OCI-LY3 (cell line): ENCODE measurements at regions not wholly inside any gene's neighbourhood (a gene's known extent, or its start where the extent isn't known, plus 50 kb on each side); places are given as distances from the start of the nearest gene placed in this dataset.
A peak's percentile ranks its signal among the peaks of the same experiment; 100 is the strongest.

Source experiments
- H2AFZ ChIP-seq: fragments of 200-600, 300-600 bp; shearing (Covaris generic); 2 replicates; pipeline ENCODE4 v1.6.0; 2014; ENCODE audit warnings: antibody characterized with exemption, low read depth, low read length
- H3K27ac ChIP-seq: fragments of 200-600, 300-600 bp; sonication (generic); 2 replicates; pipeline ENCODE4 v1.5.1; 2014; ENCODE audit warnings: mild to moderate bottlenecking, low read length, moderate library complexity, mixed read lengths
- H3K27me3 ChIP-seq: fragments of 200-600, 300-600 bp; sonication (generic); 2 replicates; pipeline ENCODE4 v1.6.1; 2014; ENCODE audit warnings: low read depth, low read length, mixed read lengths
- H3K36me3 ChIP-seq: fragments of 200-600, 300-600 bp; sonication (generic); replicated peaks from 2 replicates; pipeline ENCODE3; 2014; ENCODE audit warnings: low read depth, low read length, mixed read lengths
- H3K4me1 ChIP-seq: fragments of 300-600, 200-600 bp; sonication (generic); 2 replicates; pipeline ENCODE4 v1.6.1; 2014; ENCODE audit warnings: low read length, mixed read lengths
- H3K4me2 ChIP-seq: fragments of 200-600, 300-600 bp; sonication (generic); 2 replicates; pipeline ENCODE4 v1.6.1; 2014; ENCODE audit warnings: low read length, mixed read lengths
- H3K4me3 ChIP-seq: fragments of 300-600, 200-600 bp; sonication (generic); 2 replicates; pipeline ENCODE4 v1.5.1; 2014; ENCODE audit warnings: antibody characterized with exemption, mild to moderate bottlenecking, low read length, moderate library complexity
- H3K79me2 ChIP-seq: fragments of 300-600, 200-600 bp; shearing (Covaris generic); 2 replicates; pipeline ENCODE4 v1.6.1; 2014; ENCODE audit warnings: mild to moderate bottlenecking, low read length, mixed read lengths
- H3K9ac ChIP-seq: fragments of 300-600, 200-600 bp; shearing (Covaris generic); 2 replicates; pipeline ENCODE4 v1.6.0; 2014; ENCODE audit warnings: mild to moderate bottlenecking, low read length, moderate library complexity
- H3K9me3 ChIP-seq: fragments of 200-600, 300-600 bp; shearing (Covaris generic); 2 replicates; pipeline ENCODE4 v1.6.1; 2014; ENCODE audit warnings: low read length, mixed read lengths; ENCODE audit not compliant: insufficient read depth
- H4K20me1 ChIP-seq: fragments of 200-600, 300-600 bp; sonication (generic); 2 replicates; pipeline ENCODE4 v1.6.1; 2016; ENCODE audit warnings: low read length, mixed read lengths; ENCODE audit not compliant: insufficient read depth
- EZH2phosphoT487 ChIP-seq: fragments of 200-600 bp; shearing (Covaris generic); IDR thresholded peaks from 2 replicates; pipeline ENCODE4 v1.6.1; 2018; ENCODE audit warnings: antibody characterized with exemption, mixed run types, low read depth
- TF ChIP-seq, protein P1 (sequence below): fragments of 200-600, 300-600 bp; sonication (generic); IDR thresholded peaks from 2 replicates; pipeline ENCODE4 v1.5.1; 2014; ENCODE audit warnings: antibody characterized with exemption, low read length, low read depth

DNA sequence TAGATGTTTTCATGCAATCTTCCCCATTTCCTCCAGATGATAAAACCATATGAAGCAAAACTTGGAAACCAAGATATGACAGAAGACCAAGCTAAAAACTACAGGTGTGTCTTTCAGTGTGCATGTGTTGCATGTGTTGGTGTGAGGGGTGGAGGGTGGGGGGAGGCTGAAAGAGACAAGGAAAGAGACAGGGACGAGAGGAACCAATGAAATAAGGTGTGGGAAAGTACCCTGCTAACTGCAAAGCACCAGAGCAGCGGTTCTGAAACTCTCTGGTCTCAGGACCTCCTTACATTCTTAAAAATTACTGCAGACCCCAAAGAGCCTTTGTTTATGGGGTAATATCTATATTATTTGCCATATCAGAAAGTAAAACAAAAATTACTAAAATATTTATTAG lies 87.4 kb upstream of the HIVEP3 start:
- peak overlapping the region; percentile 45 for H3K4me3 ChIP-seq
- no peaks in the 10 kb centered on the region for H3K9me3 ChIP-seq
- TF ChIP-seq, protein P1, sequence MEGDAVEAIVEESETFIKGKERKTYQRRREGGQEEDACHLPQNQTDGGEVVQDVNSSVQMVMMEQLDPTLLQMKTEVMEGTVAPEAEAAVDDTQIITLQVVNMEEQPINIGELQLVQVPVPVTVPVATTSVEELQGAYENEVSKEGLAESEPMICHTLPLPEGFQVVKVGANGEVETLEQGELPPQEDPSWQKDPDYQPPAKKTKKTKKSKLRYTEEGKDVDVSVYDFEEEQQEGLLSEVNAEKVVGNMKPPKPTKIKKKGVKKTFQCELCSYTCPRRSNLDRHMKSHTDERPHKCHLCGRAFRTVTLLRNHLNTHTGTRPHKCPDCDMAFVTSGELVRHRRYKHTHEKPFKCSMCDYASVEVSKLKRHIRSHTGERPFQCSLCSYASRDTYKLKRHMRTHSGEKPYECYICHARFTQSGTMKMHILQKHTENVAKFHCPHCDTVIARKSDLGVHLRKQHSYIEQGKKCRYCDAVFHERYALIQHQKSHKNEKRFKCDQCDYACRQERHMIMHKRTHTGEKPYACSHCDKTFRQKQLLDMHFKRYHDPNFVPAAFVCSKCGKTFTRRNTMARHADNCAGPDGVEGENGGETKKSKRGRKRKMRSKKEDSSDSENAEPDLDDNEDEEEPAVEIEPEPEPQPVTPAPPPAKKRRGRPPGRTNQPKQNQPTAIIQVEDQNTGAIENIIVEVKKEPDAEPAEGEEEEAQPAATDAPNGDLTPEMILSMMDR: no peak
- TF ChIP-seq EZH2phosphoT487: no peak
- H3K79me2 ChIP-seq: peaks cover 69% of the 10 kb centered on the region
- H3K36me3 ChIP-seq: peaks cover 3% of the 10 kb centered on the region
- H4K20me1 ChIP-seq: no peaks in the 10 kb centered on the region
- no peak overlapping the region for H2AFZ ChIP-seq
- H3K27ac ChIP-seq: peak overlapping the region; percentile 85
- no peaks in the 10 kb centered on the region for H3K27me3 ChIP-seq
- peak overlapping the region; percentile 57 for H3K9ac ChIP-seq
- peaks cover 85% of the 10 kb centered on the region for H3K4me1 ChIP-seq
- peak overlapping the region; percentile 47 for H3K4me2 ChIP-seq

DNA sequence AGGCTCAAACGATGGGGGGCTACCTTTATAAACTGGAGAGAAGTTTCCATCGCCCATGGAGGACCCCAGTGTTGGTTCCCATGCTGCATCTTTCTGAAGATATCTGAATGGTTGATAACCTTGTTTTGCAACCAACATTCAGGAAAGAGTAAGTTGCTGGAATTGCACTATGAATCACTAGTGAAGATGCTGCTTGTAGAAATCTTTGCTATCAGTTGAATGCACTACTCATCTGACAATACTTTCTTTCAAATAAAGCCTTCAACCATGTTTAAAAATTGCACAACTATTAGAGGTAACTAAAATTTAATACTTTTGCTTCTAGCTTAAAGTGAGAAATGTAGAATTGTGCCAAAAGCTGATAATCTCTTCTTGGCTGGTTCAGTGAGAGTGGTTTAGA lies 86.8 kb upstream of the HIVEP3 start:
- Histone ChIP-seq H3K4me1 (peaks cover 91% of the 10 kb centered on the region), H3K27ac (peak overlapping the region; percentile 85), H2AFZ (no peak overlapping the region), H3K79me2 (peaks cover 72% of the 10 kb centered on the region), H3K9ac (peak overlapping the region; percentile 57; the same call in 1 of the 2 replicates), H4K20me1 (no peaks in the 10 kb centered on the region), H3K4me2 (peak overlapping the region; percentile 47), H3K4me3 (peak overlapping the region; percentile 45; the same call in 1 of the 2 replicates), H3K9me3 (no peaks in the 10 kb centered on the region), H3K27me3 (no peaks in the 10 kb centered on the region), H3K36me3 (peaks cover 3% of the 10 kb centered on the region)
- TF ChIP-seq, protein P1: no peak
- TF ChIP-seq EZH2phosphoT487: no peak

DNA sequence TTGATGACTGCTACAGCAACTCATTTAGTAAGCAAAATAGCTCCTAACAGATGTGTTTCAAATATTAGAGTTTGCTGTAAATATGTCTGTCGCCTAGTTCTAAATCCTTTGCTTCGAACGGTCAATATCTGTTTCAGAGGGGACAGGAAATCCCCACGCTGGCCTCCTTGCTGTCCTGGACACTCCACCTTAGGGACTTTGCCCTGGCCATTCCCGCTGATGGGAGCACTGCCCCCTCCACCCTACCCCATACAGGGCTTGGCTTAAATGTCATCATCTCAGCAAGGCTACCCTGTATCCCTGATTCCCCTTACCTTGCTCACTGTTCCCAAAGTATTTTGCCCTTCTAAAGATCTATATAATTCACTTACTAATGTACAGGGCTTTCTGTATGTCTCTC lies 86.1 kb upstream of the HIVEP3 start:
- Histone ChIP-seq H4K20me1 (no peaks in the 10 kb centered on the region), H3K9me3 (no peaks in the 10 kb centered on the region), H3K4me2 (peak overlapping the region; percentile 84), H3K4me1 (peaks cover 98% of the 10 kb centered on the region), H3K9ac (peak overlapping the region; percentile 83; the same call in 1 of the 2 replicates), H3K27me3 (no peaks in the 10 kb centered on the region), H3K36me3 (peaks cover 3% of the 10 kb centered on the region), H3K79me2 (peaks cover 71% of the 10 kb centered on the region), H2AFZ (no peak overlapping the region), H3K4me3 (no peak overlapping the region), H3K27ac (peak overlapping the region; percentile 100)
- TF ChIP-seq EZH2phosphoT487: no peak
- TF ChIP-seq, protein P1: no peak

DNA sequence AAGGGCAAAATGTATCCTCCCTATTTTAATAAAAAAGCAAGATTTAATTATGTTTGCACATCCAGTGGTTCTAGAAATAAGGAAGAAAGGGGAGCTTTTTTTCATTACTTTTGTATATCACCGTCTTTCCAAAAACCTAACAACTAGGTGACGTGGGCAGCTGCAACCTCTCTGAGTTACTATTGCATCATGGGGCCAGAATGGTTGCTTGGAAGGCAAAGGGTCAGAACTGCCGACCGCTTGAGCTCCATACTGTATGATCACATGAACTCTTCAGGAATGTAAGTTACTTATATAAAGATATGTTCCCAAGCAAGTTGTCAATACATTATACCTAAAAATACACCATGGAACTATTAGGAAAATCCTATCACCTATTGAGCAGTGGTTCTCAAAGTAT lies 85.6 kb upstream of the HIVEP3 start:
- Histone ChIP-seq H3K4me1 (peaks cover 100% of the 10 kb centered on the region), H3K9ac (peak overlapping the region; percentile 83), H2AFZ (no peak overlapping the region), H4K20me1 (no peaks in the 10 kb centered on the region), H3K4me2 (peak overlapping the region; percentile 84), H3K9me3 (no peaks in the 10 kb centered on the region), H3K36me3 (no peaks in the 10 kb centered on the region), H3K27ac (peak overlapping the region; percentile 100), H3K27me3 (no peaks in the 10 kb centered on the region), H3K4me3 (peak overlapping the region; percentile 58), H3K79me2 (peaks cover 70% of the 10 kb centered on the region)
- TF ChIP-seq EZH2phosphoT487: no peak
- TF ChIP-seq, protein P1: no peak
